GM23338 (cell line): ENCODE measurements at regions not wholly inside any gene's neighbourhood (a gene's known extent, or its start where the extent isn't known, plus 50 kb on each side); places are given as distances from the start of the nearest gene placed in this dataset.

Experiments
- ATAC-seq: fragments of 200-7000 bp; cut with Tn5 transposase; 3 replicates; pipeline ENCODE4 v1.9.1; 2020
- DNase-seq: peaks from one replicate; pipeline ENCODE4 v3.0.0-alpha.2; 2015; ENCODE audit warnings: low spot score
- H2AFZ ChIP-seq: fragments of 200-600 bp; sonication (generic); 2 replicates; pipeline ENCODE4 v1.8.0; 2016; ENCODE audit warnings: antibody characterized with exemption, mild to moderate bottlenecking, moderate library complexity
- H3F3A ChIP-seq: fragments of 200-600 bp; sonication (generic); replicated peaks from 2 replicates; pipeline ENCODE4 v1.8.0; 2017; ENCODE audit warnings: antibody characterized with exemption, mixed run types, low read depth
- H3K27ac ChIP-seq: fragments of 200-600 bp; sonication (generic); 2 replicates; pipeline ENCODE4 v1.6.1; 2016; ENCODE audit warnings: low read depth
- H3K27me3 ChIP-seq: fragments of 200-600 bp; sonication (generic); 2 replicates; pipeline ENCODE4 v1.8.0; 2016; ENCODE audit warnings: mild to moderate bottlenecking, mixed run types, moderate library complexity; ENCODE audit not compliant: insufficient read depth
- H3K36me3 ChIP-seq: fragments of 200-600 bp; sonication (generic); 2 replicates; pipeline ENCODE4 v1.8.0; 2016; ENCODE audit warnings: mild to moderate bottlenecking; ENCODE audit not compliant: insufficient read depth
- H3K4me1 ChIP-seq: fragments of 200-600 bp; sonication (generic); 2 replicates; pipeline ENCODE4 v1.8.0; 2016; ENCODE audit warnings: mild to moderate bottlenecking, moderate library complexity; ENCODE audit not compliant: insufficient read depth
- H3K4me2 ChIP-seq: fragments of 200-600 bp; sonication (generic); 2 replicates; pipeline ENCODE4 v1.7.1; 2017; ENCODE audit warnings: mixed run types
- H3K4me3 ChIP-seq: fragments of 200-600 bp; sonication (generic); 2 replicates; pipeline ENCODE4 v1.6.1; 2016; ENCODE audit warnings: mixed run types
- H3K79me2 ChIP-seq: fragments of 200-600 bp; sonication (generic); replicated peaks from 2 replicates; pipeline ENCODE4 v1.8.0; 2017; ENCODE audit warnings: mild to moderate bottlenecking; ENCODE audit not compliant: insufficient read depth
- H3K9me2 ChIP-seq: fragments of 200-600 bp; sonication (generic); 2 replicates; pipeline ENCODE4 v1.8.0; 2017; ENCODE audit not compliant: insufficient read depth
- H4K20me1 ChIP-seq: fragments of 200-600 bp; sonication (generic); replicated peaks from 2 replicates; pipeline ENCODE4 v1.8.0; 2017; ENCODE audit warnings: mild to moderate bottlenecking; ENCODE audit not compliant: insufficient read depth
- H3K27ac Mint-ChIP-seq: 2 replicates; pipeline ENCODE4 v1.8.0; 2020; ENCODE audit warnings: inconsistent platforms, mild to moderate bottlenecking, moderate library complexity, mixed read lengths
- H3K27me3 Mint-ChIP-seq: 3 replicates; pipeline ENCODE4 v1.8.0; 2022; ENCODE audit warnings: low read depth, mild to moderate bottlenecking, moderate library complexity, mixed read lengths, inconsistent platforms; ENCODE audit not compliant: insufficient read depth, poor library complexity
- H3K36me3 Mint-ChIP-seq: 3 replicates; pipeline ENCODE4 v1.8.0; 2021; ENCODE audit warnings: low read depth, mild to moderate bottlenecking, inconsistent platforms, moderate library complexity, mixed read lengths
- H3K4me1 Mint-ChIP-seq: 3 replicates; pipeline ENCODE4 v1.8.0; 2020; ENCODE audit warnings: mild to moderate bottlenecking, inconsistent platforms, mixed read lengths
- H3K4me3 Mint-ChIP-seq: 3 replicates; pipeline ENCODE4 v1.8.0; 2021; ENCODE audit warnings: moderate library complexity, mild to moderate bottlenecking, inconsistent platforms, mixed read lengths
- H3K9me3 Mint-ChIP-seq: 3 replicates; pipeline ENCODE4 v1.8.0; 2020; ENCODE audit warnings: moderate library complexity, mild to moderate bottlenecking, inconsistent platforms, mixed read lengths
- CREB1 ChIP-seq: fragments of 250-450 bp; sonication (Bioruptor Pico); IDR thresholded peaks from 2 replicates; pipeline ENCODE4 v1.5.0; 2020; ENCODE audit warnings: low read depth, mild to moderate bottlenecking, moderate library complexity
- CTCF ChIP-seq, 2 experiments: fragments of 200-600 bp in 1 of 2; sonication (generic) in 1 of 2; conservative IDR thresholded peaks; 2 replicates each; pipeline versions ENCODE4 v1.5.1 to v1.6.1; 2016 to 2017; ENCODE audit warnings: antibody characterized with exemption in 2 of 2, low read depth in 2 of 2, mild to moderate bottlenecking in 2 of 2, moderate library complexity in 1 of 2
- ETS1 ChIP-seq: IDR thresholded peaks from 2 replicates; pipeline ENCODE4 v1.6.1; 2016; ENCODE audit warnings: antibody characterized with exemption
- EZH2phosphoT487 ChIP-seq: fragments of 200-600 bp; sonication (generic); IDR thresholded peaks from one replicate; pipeline ENCODE4 v1.8.1; 2018; ENCODE audit warnings: antibody characterized with exemption; ENCODE audit not compliant: unreplicated experiment
- JUNB ChIP-seq: IDR thresholded peaks from one replicate; pipeline ENCODE4 v1.6.1; 2016; ENCODE audit warnings: antibody characterized with exemption; ENCODE audit not compliant: unreplicated experiment
- NANOG ChIP-seq: IDR thresholded peaks from 2 replicates; pipeline ENCODE4 v1.6.1; 2016; ENCODE audit warnings: antibody characterized with exemption, borderline replicate concordance
- POLR2AphosphoS5 ChIP-seq: IDR thresholded peaks from 2 replicates; pipeline ENCODE4 v1.6.1; 2016; ENCODE audit warnings: antibody characterized with exemption, low read depth
- REST ChIP-seq: IDR thresholded peaks from one replicate; pipeline ENCODE4 v1.6.1; 2018; ENCODE audit warnings: antibody characterized with exemption; ENCODE audit not compliant: unreplicated experiment
- ZNF114 ChIP-seq: fragments of 250-450 bp; sonication (Bioruptor Pico); IDR thresholded peaks from 2 replicates; pipeline ENCODE4 v1.5.0; 2020; ENCODE audit warnings: mild to moderate bottlenecking, moderate library complexity
- ZNF331 ChIP-seq: fragments of 250-450 bp; sonication (Bioruptor Pico); IDR thresholded peaks from 2 replicates; pipeline ENCODE4 v1.5.0; 2020; ENCODE audit warnings: low read depth, mild to moderate bottlenecking, moderate library complexity
- ZNF462 ChIP-seq: fragments of 250-450 bp; sonication (Bioruptor Pico); IDR thresholded peaks from 2 replicates; pipeline ENCODE4 v1.5.0; 2020; ENCODE audit warnings: mild to moderate bottlenecking, moderate library complexity

- Histone ChIP-seq H3K9me2 (no peaks in the 10 kb centered on the region), H3K79me2 (no peaks in the 10 kb centered on the region), H4K20me1 (no peaks in the 10 kb centered on the region), H3K36me3 (no peaks in the 10 kb centered on the region; the same call in 1 of the 2 replicates), H3K27me3 (no peaks in the 10 kb centered on the region), H2AFZ (no peak overlapping the region), H3K4me2 (no peak overlapping the region), H3K4me3 (no peak overlapping the region), H3K27ac (no peak overlapping the region), H3F3A (no peaks in the 10 kb centered on the region), H3K4me1 (no peaks in the 10 kb centered on the region)
- no peak overlapping the region for H3K27ac Mint-ChIP-seq
- H3K4me1 Mint-ChIP-seq, result peaks cover 5% of the 10 kb centered on the region; the same call in 1 of the 3 replicates
- TF ChIP-seq ZNF462 (CRISPR knock-in tag) (no peak), REST (no peak), JUNB (no peak), CREB1 (CRISPR knock-in tag) (no peak), ZNF114 (no peak), EZH2phosphoT487 (no peak), NANOG (no peak), ETS1 (no peak), POLR2AphosphoS5 (no peak), ZNF331 (CRISPR knock-in tag) (no peak), CTCF (conservative IDR thresholded peaks at IDR 0.05; ENCODE audit: low read depth in 2 of 2) (no peak)
- no peaks in the 10 kb centered on the region for H3K9me3 Mint-ChIP-seq
- H3K36me3 Mint-ChIP-seq, result no peaks in the 10 kb centered on the region
- H3K4me3 Mint-ChIP-seq, result no peak overlapping the region
- H3K27me3 Mint-ChIP-seq, result peaks cover 5% of the 10 kb centered on the region
- ATAC-seq (no peak), DNase-seq (no peak)
Measured at GRCh38 chr20:60883496-60883895, 368.6 kb upstream of the CDH4 start.
